SK-N-MC (cell line): ENCODE measurements at regions not wholly inside any gene's neighbourhood (a gene's known extent, or its start where the extent isn't known, plus 50 kb on each side); places are given as distances from the start of the nearest gene placed in this dataset.

Experiments used
- DNase-seq: peaks from one replicate; pipeline ENCODE4 v3.0.0-alpha.2; 2011; ENCODE audit warnings: low read depth, low spot score
- H3K27ac ChIP-seq: fragments of 200-600 bp; sonication (generic); 2 replicates; pipeline ENCODE4 v1.5.1; 2016; ENCODE audit warnings: mixed run types
- H3K36me3 ChIP-seq: fragments of 200-600 bp; sonication (generic); 2 replicates; pipeline ENCODE4 v1.6.1; 2017; ENCODE audit warnings: antibody characterized with exemption, low read length, mixed read lengths; ENCODE audit not compliant: insufficient read depth
- H3K4me3 ChIP-seq: fragments of 200-600 bp; sonication (generic); 2 replicates; pipeline ENCODE4 v1.5.1; 2016
- H3K9ac ChIP-seq: fragments of 200-600 bp; sonication (generic); 2 replicates; pipeline ENCODE4 v1.8.0; 2017; ENCODE audit warnings: mixed run types, mixed read lengths; ENCODE audit not compliant: insufficient read length
- H3K9me3 ChIP-seq: fragments of 200-600 bp; sonication (generic); 2 replicates; pipeline ENCODE4 v1.6.1; 2017; ENCODE audit warnings: low read depth, mild to moderate bottlenecking, antibody characterized with exemption, low read length, moderate library complexity, mixed read lengths
- EZH2 ChIP-seq: fragments of 200-600 bp; sonication (generic); IDR thresholded peaks from one replicate; pipeline ENCODE4 v1.6.1; 2017; ENCODE audit warnings: antibody characterized with exemption
- FOXP2 ChIP-seq: optimal IDR thresholded peaks from 2 replicates; pipeline ENCODE3; 2011; ENCODE audit warnings: mild to moderate bottlenecking, moderate library complexity; ENCODE audit not compliant: insufficient read depth; ENCODE audit errors: extremely low read length, control extremely low read depth
- POLR2AphosphoS5 ChIP-seq: IDR thresholded peaks from 2 replicates; pipeline ENCODE4 v1.6.1; 2012; ENCODE audit warnings: mild to moderate bottlenecking, low read depth, low read length, borderline replicate concordance

DNA sequence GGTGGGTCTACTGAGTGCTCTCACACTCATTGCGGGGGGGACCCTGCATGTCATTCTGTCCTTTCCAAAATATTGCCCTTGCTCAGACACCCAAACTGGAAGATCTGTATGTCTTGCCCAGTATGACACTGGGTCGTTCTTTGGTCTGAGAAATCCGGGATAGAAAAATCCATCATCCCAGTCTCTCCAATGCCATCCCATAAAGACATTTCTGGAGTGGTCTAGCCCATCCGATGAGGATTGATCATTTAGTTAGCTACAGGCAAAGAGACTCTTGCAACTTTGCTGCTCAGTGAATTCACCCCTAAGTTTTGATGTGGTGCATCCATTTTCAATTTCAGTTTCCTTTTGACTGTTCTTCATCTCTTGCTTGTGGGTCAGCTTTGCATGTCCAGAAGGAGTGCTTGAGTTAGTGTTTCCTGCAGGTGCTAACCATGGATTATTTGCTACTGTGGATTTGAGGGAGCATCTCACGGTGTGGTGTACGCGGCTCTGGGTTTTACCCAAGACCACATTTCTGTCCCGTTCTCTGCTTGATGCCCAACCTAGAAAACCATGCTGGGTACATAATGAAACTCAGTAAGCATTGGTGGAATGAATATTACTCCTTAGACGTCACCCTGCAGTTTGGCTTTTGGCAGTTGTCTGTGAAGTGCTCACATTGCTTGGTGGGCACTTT is 247.0 kb upstream of the MKI67 start:
- no peak for DNase-seq
- no peak overlapping the region for H3K27ac ChIP-seq
- H3K4me3 ChIP-seq, result no peak overlapping the region

GRCh38 chr10:128373831-128374230 is 247.6 kb upstream of the MKI67 start:
- Histone ChIP-seq H3K27ac (no peak overlapping the region), H3K9me3 (no peaks in the 10 kb centered on the region), H3K9ac (no peak overlapping the region), H3K4me3 (no peak overlapping the region), H3K36me3 (no peaks in the 10 kb centered on the region)
- TF ChIP-seq FOXP2 (no peak), EZH2 (no peak), POLR2AphosphoS5 (no peak)
- DNase-seq, result no peak

More for the DNA sequence above, 247.0 kb upstream of the MKI67 start:
- Histone ChIP-seq H3K9me3 (no peaks in the 10 kb centered on the region), H3K36me3 (no peaks in the 10 kb centered on the region), H3K9ac (no peak overlapping the region)
- no peak for TF ChIP-seq POLR2AphosphoS5
- TF ChIP-seq FOXP2, result no peak
- TF ChIP-seq EZH2, result no peak

DNA sequence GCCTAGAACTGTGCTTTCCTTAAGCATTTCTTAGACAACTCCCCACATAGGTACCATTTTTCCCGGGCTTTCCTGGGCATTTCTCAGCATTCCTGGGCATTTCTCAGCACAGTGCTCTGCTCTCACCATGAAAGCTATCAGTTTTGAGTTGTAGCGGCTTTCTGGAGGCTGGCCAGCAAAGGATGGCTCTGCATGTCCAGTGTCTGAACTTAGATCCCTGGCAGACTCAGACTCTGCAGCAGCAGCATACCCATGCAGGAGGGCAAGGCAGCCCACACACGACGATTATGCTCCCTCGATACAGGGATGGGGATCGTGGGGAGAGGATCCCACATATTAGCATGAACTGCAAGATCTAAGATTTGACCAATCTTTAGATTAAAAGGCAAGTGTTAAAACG is 248.9 kb upstream of the MKI67 start:
- no peaks in the 10 kb centered on the region for H3K36me3 ChIP-seq
- no peaks in the 10 kb centered on the region for H3K9me3 ChIP-seq
- H3K4me3 ChIP-seq, result no peak overlapping the region
- DNase-seq, result no peak
- no peak overlapping the region for H3K27ac ChIP-seq
- no peak overlapping the region for H3K9ac ChIP-seq
- TF ChIP-seq POLR2AphosphoS5, result no peak
- TF ChIP-seq FOXP2, result no peak
- no peak for TF ChIP-seq EZH2

GRCh38 chr10:128377364-128377987 is 251.3 kb upstream of the MKI67 start:
- no peak for DNase-seq
- H3K27ac ChIP-seq, result no peak overlapping the region
- no peaks in the 10 kb centered on the region for H3K36me3 ChIP-seq
- TF ChIP-seq FOXP2, result no peak
- no peak for TF ChIP-seq POLR2AphosphoS5
- no peak for TF ChIP-seq EZH2
- H3K4me3 ChIP-seq, result no peak overlapping the region
- H3K9me3 ChIP-seq, result no peaks in the 10 kb centered on the region
- H3K9ac ChIP-seq, result no peak overlapping the region

- TF ChIP-seq POLR2AphosphoS5 (no peak), FOXP2 (no peak), EZH2 (no peak)
- H3K9me3 ChIP-seq, result no peaks in the 10 kb centered on the region
- H3K36me3 ChIP-seq, result no peaks in the 10 kb centered on the region
- H3K27ac ChIP-seq, result no peak overlapping the region
- H3K4me3 ChIP-seq, result no peak overlapping the region
- H3K9ac ChIP-seq, result no peak overlapping the region
- no peak for DNase-seq
These were observed 251.8 kb upstream of the MKI67 start for GRCh38 chr10:128377988-128378387.

- Histone ChIP-seq H3K4me3 (no peak overlapping the region), H3K9me3 (no peaks in the 10 kb centered on the region), H3K27ac (no peak overlapping the region), H3K9ac (no peak overlapping the region), H3K36me3 (no peaks in the 10 kb centered on the region)
- TF ChIP-seq FOXP2 (no peak), POLR2AphosphoS5 (no peak), EZH2 (no peak)
- no peak for DNase-seq
These were observed 254.7 kb upstream of the MKI67 start for GRCh38 chr10:128380946-128381345.

- TF ChIP-seq POLR2AphosphoS5 (no peak), EZH2 (no peak), FOXP2 (no peak)
- no peak overlapping the region for H3K4me3 ChIP-seq
- no peak overlapping the region for H3K27ac ChIP-seq
- no peaks in the 10 kb centered on the region for H3K9me3 ChIP-seq
- DNase-seq, result no peak
- no peak overlapping the region for H3K9ac ChIP-seq
- no peaks in the 10 kb centered on the region for H3K36me3 ChIP-seq
These were observed 256.0 kb upstream of the MKI67 start for GRCh38 chr10:128382225-128382624.

GRCh38 chr10:128384831-128385230 is 258.6 kb upstream of the MKI67 start:
- Histone ChIP-seq H3K36me3 (no peaks in the 10 kb centered on the region), H3K27ac (no peak overlapping the region), H3K4me3 (no peak overlapping the region), H3K9ac (no peak overlapping the region), H3K9me3 (no peaks in the 10 kb centered on the region)
- TF ChIP-seq FOXP2 (no peak), EZH2 (no peak), POLR2AphosphoS5 (no peak)
- no peak for DNase-seq
